ENCODE measurements at regions not wholly inside any gene's neighbourhood (a gene's known extent, or its start where the extent isn't known, plus 50 kb on each side); places are given as distances from the start of the nearest gene placed in this dataset.

DNA sequence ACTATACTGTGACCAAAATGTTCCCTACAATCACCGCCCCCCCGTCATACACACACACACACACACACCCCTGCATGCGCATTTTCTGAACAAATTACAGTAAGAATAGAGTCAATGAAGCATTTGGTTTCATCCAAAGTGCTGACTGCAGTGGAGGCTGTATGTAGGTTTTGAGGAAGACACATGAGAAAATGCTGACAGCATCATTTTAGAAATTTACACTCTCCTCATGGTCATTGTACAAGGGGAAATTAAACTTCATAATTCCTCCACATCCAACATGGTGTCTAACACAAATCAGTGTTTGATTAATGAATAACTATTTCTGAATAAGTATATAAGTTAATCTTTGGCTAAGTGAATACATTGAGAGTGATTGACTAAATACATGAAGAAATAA lies 1126.8 kb upstream of the PHF14 start:
- Histone ChIP-seq H3K27me3 (ENCODE audit: control insufficient read depth in 2 of 2, insufficient read depth in 2 of 2, low read length in 2 of 2) (no peaks in the 10 kb centered on the region), H3K4me1 (ENCODE audit: control insufficient read depth in 1 of 2, insufficient read depth in 2 of 2, low read length in 2 of 2) (no peaks in the 10 kb centered on the region), H4K20me1 (ENCODE audit: insufficient read depth, low read length) (no peaks in the 10 kb centered on the region), H3K9me3 (replicated peaks in 1 of 2; ENCODE audit: control insufficient read depth in 1 of 2, insufficient read depth in 1 of 2, low read length in 2 of 2) (peaks cover 0 to 12% of the 10 kb centered on the region in 2 donors), H3K4me2 (replicated peaks; ENCODE audit: extremely low read depth, low read length, poor library complexity, severe bottlenecking) (no peak overlapping the region), H3K9ac (ENCODE audit: insufficient read depth, low read length, poor library complexity, severe bottlenecking) (no peak overlapping the region), H3K36me3 (replicated peaks in 1 of 2; ENCODE audit: control insufficient read depth in 1 of 2, insufficient read depth in 2 of 2, low read length in 2 of 2) (no peaks in the 10 kb centered on the region), H2AFZ (ENCODE audit: insufficient read depth, low read depth, low read length, poor library complexity, severe bottlenecking) (no peak overlapping the region), H3K27ac (ENCODE audit: low read depth in 1 of 2, low read length in 2 of 2) (no peak overlapping the region), H3K4me3 (replicated peaks in 1 of 3; ENCODE audit: low read depth in 2 of 3, low read length in 3 of 3) (no peak overlapping the region), H3K79me2 (ENCODE audit: insufficient read depth, low read length) (no peaks in the 10 kb centered on the region)
- TF ChIP-seq, protein P1, sequence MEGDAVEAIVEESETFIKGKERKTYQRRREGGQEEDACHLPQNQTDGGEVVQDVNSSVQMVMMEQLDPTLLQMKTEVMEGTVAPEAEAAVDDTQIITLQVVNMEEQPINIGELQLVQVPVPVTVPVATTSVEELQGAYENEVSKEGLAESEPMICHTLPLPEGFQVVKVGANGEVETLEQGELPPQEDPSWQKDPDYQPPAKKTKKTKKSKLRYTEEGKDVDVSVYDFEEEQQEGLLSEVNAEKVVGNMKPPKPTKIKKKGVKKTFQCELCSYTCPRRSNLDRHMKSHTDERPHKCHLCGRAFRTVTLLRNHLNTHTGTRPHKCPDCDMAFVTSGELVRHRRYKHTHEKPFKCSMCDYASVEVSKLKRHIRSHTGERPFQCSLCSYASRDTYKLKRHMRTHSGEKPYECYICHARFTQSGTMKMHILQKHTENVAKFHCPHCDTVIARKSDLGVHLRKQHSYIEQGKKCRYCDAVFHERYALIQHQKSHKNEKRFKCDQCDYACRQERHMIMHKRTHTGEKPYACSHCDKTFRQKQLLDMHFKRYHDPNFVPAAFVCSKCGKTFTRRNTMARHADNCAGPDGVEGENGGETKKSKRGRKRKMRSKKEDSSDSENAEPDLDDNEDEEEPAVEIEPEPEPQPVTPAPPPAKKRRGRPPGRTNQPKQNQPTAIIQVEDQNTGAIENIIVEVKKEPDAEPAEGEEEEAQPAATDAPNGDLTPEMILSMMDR (IDR thresholded peaks at IDR 0.05), result no peak
- Mint-ChIP-seq H3K27ac (no peak overlapping the region), H3K36me3 (no peaks in the 10 kb centered on the region), H3K27me3 (ENCODE audit: low read depth in 3 of 3) (peaks cover 0 to 2% (median 0%) of the 10 kb centered on the region in 3 donors), H3K4me3 (no peak overlapping the region), H3K9me3 (peaks cover 2 to 6% (median 3%) of the 10 kb centered on the region in 7 donors), H3K4me1 (no peaks in the 10 kb centered on the region)
- no peak for DNase-seq
- WGBS (ENCODE audit: insufficient coverage), result no CpG with 5 or more reads among the region's 3 CpGs
- intact Hi-C loops (cut with micrococcal nuclease), result no loop called here

DNA sequence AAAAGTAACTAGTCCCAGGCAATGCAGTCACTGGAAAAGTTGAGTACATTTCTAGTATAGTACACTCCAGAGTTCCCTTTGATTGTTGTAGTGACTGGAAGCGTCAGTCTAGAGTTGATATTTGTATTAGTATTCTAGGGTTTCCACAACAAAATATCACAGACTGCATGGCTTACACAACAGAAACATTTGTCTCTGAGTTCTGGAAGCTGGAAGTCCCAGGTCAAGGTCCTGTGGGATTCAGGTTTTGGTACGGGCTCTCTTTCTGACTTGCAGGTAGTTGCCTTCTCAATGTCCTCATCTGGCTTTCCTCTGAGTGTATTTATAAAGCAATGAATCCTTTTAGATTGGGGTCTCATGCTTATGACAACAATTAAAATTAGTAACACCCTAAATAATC lies 1119.1 kb upstream of the PHF14 start:
- whole genome bisulfite sequencing (ENCODE audit: insufficient coverage), result 100% methylated on average over 1 of the region's 2 CpGs
- Histone ChIP-seq H3K79me2 (ENCODE audit: insufficient read depth, low read length) (no peaks in the 10 kb centered on the region), H4K20me1 (ENCODE audit: insufficient read depth, low read length) (no peaks in the 10 kb centered on the region), H3K4me2 (replicated peaks; ENCODE audit: extremely low read depth, low read length, poor library complexity, severe bottlenecking) (no peak overlapping the region), H3K9me3 (replicated peaks in 1 of 2; ENCODE audit: control insufficient read depth in 1 of 2, insufficient read depth in 1 of 2, low read length in 2 of 2) (peaks cover 0 to 9% of the 10 kb centered on the region in 2 donors), H3K27me3 (ENCODE audit: control insufficient read depth in 2 of 2, insufficient read depth in 2 of 2, low read length in 2 of 2) (no peaks in the 10 kb centered on the region), H2AFZ (ENCODE audit: insufficient read depth, low read depth, low read length, poor library complexity, severe bottlenecking) (no peak overlapping the region), H3K36me3 (replicated peaks in 1 of 2; ENCODE audit: control insufficient read depth in 1 of 2, insufficient read depth in 2 of 2, low read length in 2 of 2) (no peaks in the 10 kb centered on the region), H3K9ac (ENCODE audit: insufficient read depth, low read length, poor library complexity, severe bottlenecking) (no peak overlapping the region), H3K27ac (ENCODE audit: low read depth in 1 of 2, low read length in 2 of 2) (no peak overlapping the region), H3K4me1 (ENCODE audit: control insufficient read depth in 1 of 2, insufficient read depth in 2 of 2, low read length in 2 of 2) (no peaks in the 10 kb centered on the region), H3K4me3 (replicated peaks in 1 of 3; ENCODE audit: low read depth in 2 of 3, low read length in 3 of 3) (no peak overlapping the region)
- Mint-ChIP-seq H3K36me3 (no peaks in the 10 kb centered on the region), H3K9me3 (peaks cover 0 to 18% (median 3%) of the 10 kb centered on the region in 7 donors), H3K27me3 (ENCODE audit: low read depth in 3 of 3) (peaks cover 0 to 2% (median 0%) of the 10 kb centered on the region in 3 donors), H3K27ac (no peak overlapping the region), H3K4me3 (no peak overlapping the region), H3K4me1 (no peaks in the 10 kb centered on the region)
- intact Hi-C loops (cut with micrococcal nuclease), result no loop called here
- TF ChIP-seq, protein P1 (IDR thresholded peaks at IDR 0.05), result no peak
- no peak for DNase-seq
